Trophoblast cell (in vitro differentiated cells and primary cell): ENCODE measurements at regions not wholly inside any gene's neighbourhood (a gene's known extent, or its start where the extent isn't known, plus 50 kb on each side); places are given as distances from the start of the nearest gene placed in this dataset.

Experiments used
- DNase-seq, 2 donors: peaks; one replicate each; pipeline ENCODE4 v3.0.0-alpha.2; 2016
- H2AFZ ChIP-seq: 2 replicates; pipeline ENCODE4 v1.6.1; 2013; ENCODE audit warnings: low read length, moderate library complexity, mild to moderate bottlenecking; ENCODE audit not compliant: insufficient read depth, poor library complexity
- H2AK5ac ChIP-seq: 2 replicates; pipeline ENCODE4 v1.6.1; 2013; ENCODE audit warnings: mild to moderate bottlenecking, low read length
- H2BK120ac ChIP-seq: 2 replicates; pipeline ENCODE4 v1.6.1; 2013; ENCODE audit warnings: low read length, mild to moderate bottlenecking, moderate library complexity; ENCODE audit not compliant: insufficient read depth, poor library complexity
- H2BK12ac ChIP-seq: 2 replicates; pipeline ENCODE4 v1.6.1; 2013; ENCODE audit warnings: mild to moderate bottlenecking, low read length, moderate library complexity
- H2BK5ac ChIP-seq: 2 replicates; pipeline ENCODE4 v1.6.1; 2013; ENCODE audit warnings: low read length, low read depth, moderate library complexity, mild to moderate bottlenecking; ENCODE audit not compliant: poor library complexity
- H3K14ac ChIP-seq: 2 replicates; pipeline ENCODE4 v1.6.1; 2013; ENCODE audit warnings: mild to moderate bottlenecking, low read length
- H3K18ac ChIP-seq: 2 replicates; pipeline ENCODE4 v1.6.1; 2013; ENCODE audit warnings: mild to moderate bottlenecking, low read length
- H3K23ac ChIP-seq: 2 replicates; pipeline ENCODE4 v1.6.1; 2013; ENCODE audit warnings: low read length
- H3K27ac ChIP-seq: 2 replicates; pipeline ENCODE4 v1.5.1; 2013; ENCODE audit warnings: low read depth, mild to moderate bottlenecking, inconsistent platforms, low read length, moderate library complexity
- H3K27me3 ChIP-seq: 2 replicates; pipeline ENCODE4 v1.6.1; 2013; ENCODE audit warnings: inconsistent platforms, mild to moderate bottlenecking, low read length, moderate library complexity; ENCODE audit not compliant: insufficient read depth
- H3K36me3 ChIP-seq, 2 experiments: 1 replicate in 1 of 2; 2 replicates in 1 of 2; pipeline ENCODE4 v1.6.1; 2013; ENCODE audit warnings: low read length in 2 of 2, mild to moderate bottlenecking in 2 of 2, moderate library complexity in 1 of 2; ENCODE audit not compliant: insufficient read depth in 2 of 2, control insufficient read depth in 1 of 2
- H3K4ac ChIP-seq: 2 replicates; pipeline ENCODE4 v1.6.1; 2013; ENCODE audit warnings: low read depth, mild to moderate bottlenecking, low read length, moderate library complexity
- H3K4me1 ChIP-seq, 2 experiments: 1 replicate in 1 of 2; 2 replicates in 1 of 2; pipeline ENCODE4 v1.6.1; 2013; ENCODE audit warnings: low read length in 2 of 2, mild to moderate bottlenecking in 2 of 2, moderate library complexity in 1 of 2; ENCODE audit not compliant: insufficient read depth in 2 of 2, control insufficient read depth in 1 of 2
- H3K4me2 ChIP-seq: 2 replicates; pipeline ENCODE4 v1.6.1; 2013; ENCODE audit warnings: inconsistent platforms, mild to moderate bottlenecking, low read length, moderate library complexity
- H3K4me3 ChIP-seq: 2 replicates; pipeline ENCODE4 v1.5.1; 2013; ENCODE audit warnings: mild to moderate bottlenecking, low read depth, low read length, inconsistent platforms
- H3K79me1 ChIP-seq: one replicate; pipeline ENCODE4 v1.6.1; 2013; ENCODE audit warnings: low read length
- H3K79me2 ChIP-seq: 2 replicates; pipeline ENCODE4 v1.6.1; 2013; ENCODE audit warnings: low read length, mild to moderate bottlenecking; ENCODE audit not compliant: control insufficient read depth, insufficient read depth, poor library complexity
- H3K9ac ChIP-seq: 2 replicates; pipeline ENCODE4 v1.6.1; 2013; ENCODE audit warnings: mild to moderate bottlenecking, low read length
- H3K9me3 ChIP-seq: 2 replicates; pipeline ENCODE4 v1.6.1; 2013; ENCODE audit warnings: low read depth, mild to moderate bottlenecking, control low read depth, inconsistent platforms, low read length; ENCODE audit not compliant: insufficient read depth
- H4K12ac ChIP-seq: 2 replicates; pipeline ENCODE4 v1.6.1; 2013; ENCODE audit warnings: low read depth, mild to moderate bottlenecking, low read length, moderate library complexity
- H4K8ac ChIP-seq: 2 replicates; pipeline ENCODE4 v1.6.1; 2013; ENCODE audit warnings: low read depth, mild to moderate bottlenecking, low read length, moderate library complexity
- H4K91ac ChIP-seq: one replicate; pipeline ENCODE4 v1.6.1; 2013; ENCODE audit warnings: low read depth, mild to moderate bottlenecking, low read length, moderate library complexity
- WGBS: extraction: QIAGEN DNeasy Blood & Tissue Kit; methylation state at CpG from one replicate; pipeline ENCODE4 v1.1.7; 2013; ENCODE audit warnings: missing lambda C conversion rate; ENCODE audit not compliant: insufficient read length, insufficient coverage; ENCODE audit errors: extremely low coverage; 5-methylcytosine and 5-hydroxymethylcytosine counted together

DNA sequence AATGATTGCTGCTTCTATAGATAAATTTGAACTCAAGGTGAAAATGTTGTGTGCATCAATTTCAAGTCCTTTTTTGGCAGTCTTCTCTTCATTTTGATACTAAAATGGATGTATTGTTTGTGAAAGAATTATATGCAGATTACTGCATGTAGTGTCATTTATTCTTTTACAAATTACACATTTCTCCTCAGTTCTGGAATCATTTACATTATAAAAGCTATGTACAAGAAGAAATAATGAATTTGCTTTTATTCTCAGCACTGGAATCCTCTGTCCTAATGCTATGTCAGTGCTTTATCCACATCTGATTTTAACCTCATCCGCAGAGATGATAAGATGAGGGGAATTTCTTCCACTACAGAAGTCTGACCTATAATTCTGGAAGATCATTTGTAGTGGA, 220.8 kb upstream of the UBE2E3 start:
- WGBS, result no CpG with 5 or more reads among the region's 1 CpG
- Histone ChIP-seq H3K4me3 (no peak overlapping the region), H3K14ac (no peak overlapping the region)

DNA sequence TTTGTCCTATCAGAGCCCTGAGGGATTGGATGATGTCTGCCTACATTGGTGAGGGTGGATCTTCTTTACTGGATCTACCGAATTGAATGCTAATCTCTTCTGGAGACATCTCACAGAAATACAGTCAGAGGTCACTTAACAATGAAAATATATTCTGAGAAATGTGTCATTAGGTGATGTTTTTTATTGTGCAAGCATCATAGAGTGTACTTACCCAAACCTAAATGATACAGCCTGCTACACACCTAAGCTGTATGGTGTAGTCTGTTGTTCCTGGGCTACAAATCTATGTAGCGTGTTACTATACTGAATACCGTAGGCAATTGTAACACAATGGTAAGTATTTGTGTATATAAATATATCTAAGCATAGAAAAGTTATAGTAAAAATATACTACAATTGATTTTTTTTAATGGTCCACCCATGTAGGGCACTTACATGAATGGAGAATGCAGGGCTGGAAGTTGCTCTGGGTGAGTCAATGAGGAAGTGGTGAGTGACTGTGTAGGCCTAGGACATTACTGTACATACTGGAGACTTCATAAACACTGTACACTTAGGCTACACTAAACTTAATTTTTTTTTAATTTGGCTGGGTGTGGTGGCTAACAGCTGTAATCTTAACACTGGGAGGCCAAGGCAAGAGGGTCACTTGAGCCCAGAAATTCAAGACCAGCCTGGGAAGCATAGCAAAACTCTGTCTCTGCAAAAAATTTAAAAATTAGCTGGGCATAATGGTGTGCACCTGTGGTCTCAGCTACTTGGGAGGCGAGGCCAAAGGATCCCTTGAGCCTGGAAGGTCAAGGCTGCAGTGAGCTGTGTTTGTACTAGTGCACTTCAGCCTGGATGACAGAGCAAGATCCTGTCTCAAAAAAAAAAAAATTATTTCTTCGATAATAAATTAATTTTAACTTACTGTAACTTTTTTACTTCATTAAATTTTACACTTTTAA, 226.3 kb upstream of the UBE2E3 start:
- H2BK120ac ChIP-seq, result no peak overlapping the region
- no peaks in the 10 kb centered on the region for H3K9me3 ChIP-seq
- no peak overlapping the region for H2AK5ac ChIP-seq
- H3K27ac ChIP-seq, result no peak overlapping the region
- WGBS, result 100% methylated on average over 1 of the region's 5 CpGs
- no peaks in the 10 kb centered on the region for H3K79me2 ChIP-seq
- no peak overlapping the region for H3K4me2 ChIP-seq
- H2BK5ac ChIP-seq, result no peak overlapping the region
- H4K12ac ChIP-seq, result no peak overlapping the region
- no peaks in the 10 kb centered on the region for H3K4me1 ChIP-seq
- no peak overlapping the region for H3K4ac ChIP-seq
- no peaks in the 10 kb centered on the region for H3K79me1 ChIP-seq
- no peak overlapping the region for H4K8ac ChIP-seq
- H3K4me3 ChIP-seq, result no peak overlapping the region
- H3K27me3 ChIP-seq, result no peaks in the 10 kb centered on the region
- DNase-seq, result no peak
- no peak overlapping the region for H4K91ac ChIP-seq
- no peak overlapping the region for H3K9ac ChIP-seq
- no peak overlapping the region for H3K18ac ChIP-seq
- H2BK12ac ChIP-seq, result no peak overlapping the region
- H3K23ac ChIP-seq, result no peak overlapping the region
- no peak overlapping the region for H2AFZ ChIP-seq
- no peak overlapping the region for H3K14ac ChIP-seq
- H3K36me3 ChIP-seq, result no peaks in the 10 kb centered on the region

More for the DNA sequence above, 220.8 kb upstream of the UBE2E3 start:
- H3K18ac ChIP-seq, result no peak overlapping the region
- H4K8ac ChIP-seq, result no peak overlapping the region
- no peak overlapping the region for H3K27ac ChIP-seq
- H2AK5ac ChIP-seq, result no peak overlapping the region
- H2BK120ac ChIP-seq, result no peak overlapping the region
- H2AFZ ChIP-seq, result no peak overlapping the region
- no peaks in the 10 kb centered on the region for H3K79me1 ChIP-seq
- no peak overlapping the region for H3K4me2 ChIP-seq
- no peak for DNase-seq
- H3K9me3 ChIP-seq, result no peaks in the 10 kb centered on the region
- H2BK5ac ChIP-seq, result no peak overlapping the region
- H3K4ac ChIP-seq, result no peak overlapping the region
- no peaks in the 10 kb centered on the region for H3K36me3 ChIP-seq
- no peak overlapping the region for H2BK12ac ChIP-seq
- H4K12ac ChIP-seq, result no peak overlapping the region
- H3K79me2 ChIP-seq, result no peaks in the 10 kb centered on the region
- no peaks in the 10 kb centered on the region for H3K4me1 ChIP-seq
- H3K9ac ChIP-seq, result no peak overlapping the region
- no peak overlapping the region for H3K23ac ChIP-seq
- no peaks in the 10 kb centered on the region for H3K27me3 ChIP-seq
- no peak overlapping the region for H4K91ac ChIP-seq

DNA sequence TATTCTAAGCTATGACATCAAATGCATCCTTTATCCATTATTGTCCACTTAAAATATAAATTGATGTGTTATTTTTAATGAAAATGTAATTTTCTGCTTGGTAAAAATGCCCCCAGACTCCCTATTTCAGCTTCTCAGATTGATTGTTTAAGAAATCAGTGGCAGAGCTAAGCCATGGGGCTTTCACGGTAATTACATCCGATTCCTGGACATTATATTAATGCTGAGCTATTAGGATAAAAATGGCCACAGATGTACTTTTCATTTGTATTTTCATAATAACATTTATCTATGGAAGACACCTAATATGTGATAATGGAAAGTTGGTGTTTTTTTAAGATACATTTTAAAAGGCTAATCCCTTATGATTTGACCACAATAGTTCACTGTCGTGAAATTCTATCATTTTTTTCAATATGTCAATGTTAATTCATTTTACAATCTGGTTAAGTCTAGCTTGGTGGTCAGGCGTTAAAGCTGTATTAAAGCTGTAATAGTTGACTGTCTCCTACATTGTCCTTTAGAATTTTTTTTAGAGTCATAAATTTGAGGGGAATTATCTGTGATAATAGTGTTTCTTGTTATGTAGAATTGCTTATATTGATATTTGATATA, 229.0 kb upstream of the UBE2E3 start:
- H3K9ac ChIP-seq, result no peak overlapping the region
- no peak overlapping the region for H3K4me2 ChIP-seq
- no CpG with 5 or more reads among the region's 4 CpGs for WGBS
- H3K4me3 ChIP-seq, result no peak overlapping the region
- no peak for DNase-seq
- H2AFZ ChIP-seq, result no peak overlapping the region
- H2BK12ac ChIP-seq, result no peak overlapping the region
- H3K27ac ChIP-seq, result no peak overlapping the region
- H3K79me2 ChIP-seq, result no peaks in the 10 kb centered on the region
- H3K18ac ChIP-seq, result no peak overlapping the region
- H3K14ac ChIP-seq, result no peak overlapping the region
- H2BK120ac ChIP-seq, result no peak overlapping the region
- no peaks in the 10 kb centered on the region for H3K9me3 ChIP-seq
- no peak overlapping the region for H4K8ac ChIP-seq
- H4K91ac ChIP-seq, result no peak overlapping the region
- H3K27me3 ChIP-seq, result no peaks in the 10 kb centered on the region
- no peak overlapping the region for H4K12ac ChIP-seq
- H3K23ac ChIP-seq, result no peak overlapping the region
- no peaks in the 10 kb centered on the region for H3K4me1 ChIP-seq
- H3K36me3 ChIP-seq, result no peaks in the 10 kb centered on the region
- H2BK5ac ChIP-seq, result no peak overlapping the region
- H3K4ac ChIP-seq, result no peak overlapping the region
- no peak overlapping the region for H2AK5ac ChIP-seq
- H3K79me1 ChIP-seq, result no peaks in the 10 kb centered on the region

DNA sequence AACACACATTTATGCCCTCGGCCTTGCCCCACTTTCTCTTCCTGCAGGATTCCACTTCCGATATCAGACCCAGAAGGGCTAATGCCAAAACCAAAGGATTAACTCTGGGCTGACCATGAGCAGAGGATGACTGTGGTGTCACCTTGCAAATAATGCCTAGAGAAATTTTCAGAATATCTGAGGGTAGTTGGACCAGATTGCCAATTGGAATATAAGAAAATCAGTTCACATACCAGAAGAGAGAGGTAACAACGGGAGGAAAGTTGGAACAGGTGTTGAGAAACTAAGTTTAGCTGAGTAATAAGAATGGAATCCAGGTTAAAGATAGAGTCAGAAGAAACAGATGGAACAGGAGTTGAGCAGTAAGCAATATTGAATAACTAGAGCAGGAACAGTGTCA, 232.7 kb upstream of the UBE2E3 start:
- Histone ChIP-seq H3K9me3 (no peaks in the 10 kb centered on the region), H3K14ac (no peak overlapping the region), H3K27ac (no peak overlapping the region), H2BK12ac (no peak overlapping the region), H3K4me1 (no peaks in the 10 kb centered on the region), H3K23ac (no peak overlapping the region), H4K91ac (no peak overlapping the region), H2AFZ (no peak overlapping the region), H3K79me2 (no peaks in the 10 kb centered on the region), H4K12ac (no peak overlapping the region), H3K36me3 (no peaks in the 10 kb centered on the region), H2AK5ac (no peak overlapping the region), H3K18ac (no peak overlapping the region), H3K79me1 (no peaks in the 10 kb centered on the region), H3K4ac (no peak overlapping the region), H3K4me2 (no peak overlapping the region), H3K4me3 (no peak overlapping the region), H3K9ac (no peak overlapping the region), H3K27me3 (no peaks in the 10 kb centered on the region), H4K8ac (no peak overlapping the region), H2BK5ac (no peak overlapping the region), H2BK120ac (no peak overlapping the region)
- peak; percentile 6 to 91 for DNase-seq
- no CpG with 5 or more reads among the region's 3 CpGs for WGBS
